Upper lobe of right lung (tissue), 1 donor: ENCODE measurements at regions not wholly inside any gene's neighbourhood (a gene's known extent, or its start where the extent isn't known, plus 50 kb on each side); places are given as distances from the start of the nearest gene placed in this dataset.

Experiments used
- ATAC-seq: fragments of 200-7000 bp; cut with Tn5 transposase; one replicate; pipeline ENCODE4 v1.9.1; 2020; ENCODE audit warnings: mild to moderate bottlenecking, moderate library complexity
- DNase-seq: peaks from one replicate; pipeline ENCODE4 v3.0.0-alpha.2; 2020
- H3K27ac ChIP-seq: fragments of 200-600 bp; one replicate; pipeline ENCODE4 v1.8.0; 2022
- H3K27me3 ChIP-seq: fragments of 200-600 bp; one replicate; pipeline ENCODE4 v1.8.0; 2022; ENCODE audit warnings: mild to moderate bottlenecking
- H3K36me3 ChIP-seq: fragments of 200-600 bp; one replicate; pipeline ENCODE4 v1.8.0; 2022
- H3K4me1 ChIP-seq: fragments of 200-600 bp; one replicate; pipeline ENCODE4 v1.8.0; 2022
- H3K4me3 ChIP-seq: fragments of 200-600 bp; one replicate; pipeline ENCODE4 v1.8.0; 2022; ENCODE audit warnings: mild to moderate bottlenecking
- H3K9me3 ChIP-seq: fragments of 200-600 bp; one replicate; pipeline ENCODE4 v1.8.0; 2022
- intact Hi-C: fragments of 100-400 bp; cut with DNase I; formaldehyde crosslinking; loops from one replicate; pipeline ENCODE4 v1.11.0; 2022
- TF ChIP-seq, protein P1 (sequence below): fragments of 200-600 bp; IDR thresholded peaks from one replicate; pipeline ENCODE4 v1.8.0; 2022; ENCODE audit warnings: antibody characterized with exemption
- donor health status: DM: no; HTN: yes; CAD: no; lungs with severe emphysema.

DNA sequence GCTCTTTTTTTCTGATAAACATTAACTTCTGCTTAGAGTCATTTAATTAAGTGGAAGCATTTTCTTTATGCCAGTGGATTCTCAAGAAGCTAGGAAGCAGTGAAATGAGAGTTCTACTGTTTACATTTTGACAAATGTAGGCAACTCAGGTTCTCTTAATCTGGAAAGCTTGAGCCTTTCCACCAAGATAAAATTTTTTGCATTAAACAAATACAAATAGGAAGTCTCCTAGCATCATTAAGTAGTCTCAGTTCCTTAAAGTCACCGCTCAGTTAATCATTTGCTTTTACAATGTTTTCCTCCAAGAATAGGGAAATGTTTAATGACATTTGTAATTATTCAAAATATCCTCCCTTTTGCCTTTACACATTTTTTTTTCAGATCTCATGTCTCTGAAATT is 290.4 kb upstream of the PDE4D start:
- H3K27me3 ChIP-seq = no peaks in the 10 kb centered on the region
- no peaks in the 10 kb centered on the region for H3K4me1 ChIP-seq
- intact Hi-C loops = no loop called here
- ATAC-seq (no peak), DNase-seq (no peak)
- H3K9me3 ChIP-seq = no peaks in the 10 kb centered on the region
- no peak overlapping the region for H3K27ac ChIP-seq
- TF ChIP-seq, protein P1, sequence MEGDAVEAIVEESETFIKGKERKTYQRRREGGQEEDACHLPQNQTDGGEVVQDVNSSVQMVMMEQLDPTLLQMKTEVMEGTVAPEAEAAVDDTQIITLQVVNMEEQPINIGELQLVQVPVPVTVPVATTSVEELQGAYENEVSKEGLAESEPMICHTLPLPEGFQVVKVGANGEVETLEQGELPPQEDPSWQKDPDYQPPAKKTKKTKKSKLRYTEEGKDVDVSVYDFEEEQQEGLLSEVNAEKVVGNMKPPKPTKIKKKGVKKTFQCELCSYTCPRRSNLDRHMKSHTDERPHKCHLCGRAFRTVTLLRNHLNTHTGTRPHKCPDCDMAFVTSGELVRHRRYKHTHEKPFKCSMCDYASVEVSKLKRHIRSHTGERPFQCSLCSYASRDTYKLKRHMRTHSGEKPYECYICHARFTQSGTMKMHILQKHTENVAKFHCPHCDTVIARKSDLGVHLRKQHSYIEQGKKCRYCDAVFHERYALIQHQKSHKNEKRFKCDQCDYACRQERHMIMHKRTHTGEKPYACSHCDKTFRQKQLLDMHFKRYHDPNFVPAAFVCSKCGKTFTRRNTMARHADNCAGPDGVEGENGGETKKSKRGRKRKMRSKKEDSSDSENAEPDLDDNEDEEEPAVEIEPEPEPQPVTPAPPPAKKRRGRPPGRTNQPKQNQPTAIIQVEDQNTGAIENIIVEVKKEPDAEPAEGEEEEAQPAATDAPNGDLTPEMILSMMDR = no peak
- no peak overlapping the region for H3K4me3 ChIP-seq
- no peaks in the 10 kb centered on the region for H3K36me3 ChIP-seq

DNA sequence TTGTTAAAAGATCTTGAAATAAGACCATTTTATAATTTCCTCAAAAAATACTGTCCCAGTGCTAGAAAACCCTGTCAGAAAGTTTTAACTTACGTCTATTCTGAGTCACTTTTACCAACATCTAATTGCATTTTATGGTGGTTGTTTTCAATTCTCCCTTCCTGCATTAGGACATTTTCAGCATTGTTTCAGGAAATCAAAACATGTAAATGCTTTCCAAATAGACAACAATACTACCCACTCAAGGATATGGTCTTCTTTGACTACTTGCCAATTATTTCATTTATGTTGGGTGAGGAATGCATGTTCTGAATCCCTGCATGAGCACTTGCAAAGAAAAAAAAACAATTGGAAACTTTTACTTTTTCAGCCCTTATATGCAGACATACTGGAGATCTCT is 284.6 kb upstream of the PDE4D start:
- no peak overlapping the region for H3K4me3 ChIP-seq
- no peaks in the 10 kb centered on the region for H3K36me3 ChIP-seq
- ATAC-seq (no peak), DNase-seq (no peak)
- H3K4me1 ChIP-seq = no peaks in the 10 kb centered on the region
- intact Hi-C loops = no loop called here
- H3K9me3 ChIP-seq = no peaks in the 10 kb centered on the region
- TF ChIP-seq, protein P1 = no peak
- no peak overlapping the region for H3K27ac ChIP-seq
- H3K27me3 ChIP-seq = no peaks in the 10 kb centered on the region

DNA sequence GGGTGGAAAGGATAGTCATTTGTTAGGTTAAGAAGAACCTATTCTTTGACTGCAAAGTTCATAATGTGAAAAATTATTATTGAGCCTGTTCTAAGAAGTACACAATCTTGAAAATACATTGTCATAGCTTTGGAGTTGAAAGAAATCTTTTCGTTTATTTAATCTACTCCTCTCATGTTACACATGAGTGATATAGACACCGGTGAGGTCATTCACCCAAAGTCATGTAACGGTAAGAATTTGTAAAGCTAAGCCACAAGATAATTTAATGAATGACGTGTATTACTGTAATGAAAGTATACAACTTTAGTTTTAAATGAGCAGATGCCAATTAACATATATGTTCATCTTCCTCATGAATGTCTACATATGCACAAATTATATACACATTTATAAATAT is 284.1 kb upstream of the PDE4D start:
- H3K36me3 ChIP-seq = no peaks in the 10 kb centered on the region
- DNase-seq (no peak), ATAC-seq (no peak)
- intact Hi-C loops = no loop called here
- TF ChIP-seq, protein P1 = no peak
- no peak overlapping the region for H3K27ac ChIP-seq
- no peaks in the 10 kb centered on the region for H3K27me3 ChIP-seq
- H3K4me3 ChIP-seq = no peak overlapping the region
- no peaks in the 10 kb centered on the region for H3K4me1 ChIP-seq
- H3K9me3 ChIP-seq = no peaks in the 10 kb centered on the region

- Histone ChIP-seq H3K9me3 (no peaks in the 10 kb centered on the region), H3K36me3 (no peaks in the 10 kb centered on the region), H3K27ac (no peak overlapping the region), H3K4me3 (no peak overlapping the region), H3K4me1 (no peaks in the 10 kb centered on the region), H3K27me3 (no peaks in the 10 kb centered on the region)
- TF ChIP-seq, protein P1 = no peak
- DNase-seq = no peak
- intact Hi-C loops = no loop called here
- no peak for ATAC-seq
Observed at GRCh38 chr5:60173667-60174066, 280.1 kb upstream of the PDE4D start.

DNA sequence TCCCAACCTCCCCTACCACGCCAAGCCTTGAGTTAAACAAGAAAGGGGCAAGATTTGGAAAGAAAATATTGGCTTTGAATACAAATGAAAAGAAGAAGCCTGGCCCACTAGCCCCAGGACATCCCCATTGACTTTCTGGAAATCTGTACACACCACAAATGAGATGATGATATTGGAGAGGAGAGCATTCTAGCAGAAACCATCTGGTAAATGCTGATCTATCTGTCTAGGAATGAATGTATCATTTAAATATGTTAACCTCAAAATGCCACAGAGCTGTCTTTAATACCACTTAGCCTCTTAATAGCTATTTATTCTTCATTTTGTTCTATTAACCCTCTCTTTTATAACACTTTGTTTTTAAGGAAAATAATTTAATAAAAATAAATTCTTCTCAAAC is 270.2 kb upstream of the PDE4D start:
- DNase-seq = no peak
- no peak for ATAC-seq
- H3K27me3 ChIP-seq = no peaks in the 10 kb centered on the region
- H3K4me3 ChIP-seq = no peak overlapping the region
- no peaks in the 10 kb centered on the region for H3K36me3 ChIP-seq
- TF ChIP-seq, protein P1 = no peak
- intact Hi-C loops = no loop called here
- no peak overlapping the region for H3K27ac ChIP-seq
- no peaks in the 10 kb centered on the region for H3K9me3 ChIP-seq
- no peaks in the 10 kb centered on the region for H3K4me1 ChIP-seq

GRCh38 chr5:60162441-60162840 is 268.9 kb upstream of the PDE4D start:
- H3K9me3 ChIP-seq = no peaks in the 10 kb centered on the region
- no peaks in the 10 kb centered on the region for H3K4me1 ChIP-seq
- intact Hi-C loops = no loop called here
- no peaks in the 10 kb centered on the region for H3K27me3 ChIP-seq
- no peak overlapping the region for H3K27ac ChIP-seq
- no peaks in the 10 kb centered on the region for H3K36me3 ChIP-seq
- ATAC-seq (no peak), DNase-seq (no peak)
- TF ChIP-seq, protein P1 = no peak
- H3K4me3 ChIP-seq = no peak overlapping the region
